ENCODE measurements at regions not wholly inside any gene's neighbourhood (a gene's known extent, or its start where the extent isn't known, plus 50 kb on each side); places are given as distances from the start of the nearest gene placed in this dataset.

DNA sequence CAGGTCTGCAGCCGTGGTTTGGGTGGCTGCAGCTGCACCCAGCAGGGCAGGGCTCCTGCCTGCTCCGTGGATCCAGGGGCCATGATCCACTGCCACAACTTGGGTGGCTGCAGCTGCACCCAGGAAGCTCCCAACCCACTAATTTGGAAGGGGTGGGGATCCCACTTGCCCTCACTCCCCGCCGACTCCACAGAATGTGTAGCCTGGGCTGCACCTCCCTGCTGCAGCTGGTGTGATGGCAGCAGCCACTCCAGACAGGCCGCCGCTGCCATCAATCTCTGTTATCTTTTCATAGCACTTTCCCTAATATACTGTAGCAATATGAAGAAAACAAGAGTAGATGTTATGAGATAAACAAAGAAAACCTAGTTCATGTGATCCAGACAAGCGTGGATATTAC, 137.8 kb upstream of the CNTN3 start:
- no peak for TF ChIP-seq EZH2 (IDR thresholded peaks at IDR 0.05; ENCODE audit: borderline replicate concordance, low read depth, low read length, severe bottlenecking)
- no peak for TF ChIP-seq JUN (IDR thresholded peaks at IDR 0.05; ENCODE audit: borderline replicate concordance, insufficient read depth, insufficient read length, low read depth)
- TF ChIP-seq, protein P1, sequence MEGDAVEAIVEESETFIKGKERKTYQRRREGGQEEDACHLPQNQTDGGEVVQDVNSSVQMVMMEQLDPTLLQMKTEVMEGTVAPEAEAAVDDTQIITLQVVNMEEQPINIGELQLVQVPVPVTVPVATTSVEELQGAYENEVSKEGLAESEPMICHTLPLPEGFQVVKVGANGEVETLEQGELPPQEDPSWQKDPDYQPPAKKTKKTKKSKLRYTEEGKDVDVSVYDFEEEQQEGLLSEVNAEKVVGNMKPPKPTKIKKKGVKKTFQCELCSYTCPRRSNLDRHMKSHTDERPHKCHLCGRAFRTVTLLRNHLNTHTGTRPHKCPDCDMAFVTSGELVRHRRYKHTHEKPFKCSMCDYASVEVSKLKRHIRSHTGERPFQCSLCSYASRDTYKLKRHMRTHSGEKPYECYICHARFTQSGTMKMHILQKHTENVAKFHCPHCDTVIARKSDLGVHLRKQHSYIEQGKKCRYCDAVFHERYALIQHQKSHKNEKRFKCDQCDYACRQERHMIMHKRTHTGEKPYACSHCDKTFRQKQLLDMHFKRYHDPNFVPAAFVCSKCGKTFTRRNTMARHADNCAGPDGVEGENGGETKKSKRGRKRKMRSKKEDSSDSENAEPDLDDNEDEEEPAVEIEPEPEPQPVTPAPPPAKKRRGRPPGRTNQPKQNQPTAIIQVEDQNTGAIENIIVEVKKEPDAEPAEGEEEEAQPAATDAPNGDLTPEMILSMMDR (IDR thresholded peaks at IDR 0.05; ENCODE audit: extremely low read depth in 1 of 2, insufficient read depth in 1 of 2, low read depth in 1 of 2, low read length in 2 of 2) = no peak
